ENCODE measurements at regions not wholly inside any gene's neighbourhood (a gene's known extent, or its start where the extent isn't known, plus 50 kb on each side); places are given as distances from the start of the nearest gene placed in this dataset.

DNA sequence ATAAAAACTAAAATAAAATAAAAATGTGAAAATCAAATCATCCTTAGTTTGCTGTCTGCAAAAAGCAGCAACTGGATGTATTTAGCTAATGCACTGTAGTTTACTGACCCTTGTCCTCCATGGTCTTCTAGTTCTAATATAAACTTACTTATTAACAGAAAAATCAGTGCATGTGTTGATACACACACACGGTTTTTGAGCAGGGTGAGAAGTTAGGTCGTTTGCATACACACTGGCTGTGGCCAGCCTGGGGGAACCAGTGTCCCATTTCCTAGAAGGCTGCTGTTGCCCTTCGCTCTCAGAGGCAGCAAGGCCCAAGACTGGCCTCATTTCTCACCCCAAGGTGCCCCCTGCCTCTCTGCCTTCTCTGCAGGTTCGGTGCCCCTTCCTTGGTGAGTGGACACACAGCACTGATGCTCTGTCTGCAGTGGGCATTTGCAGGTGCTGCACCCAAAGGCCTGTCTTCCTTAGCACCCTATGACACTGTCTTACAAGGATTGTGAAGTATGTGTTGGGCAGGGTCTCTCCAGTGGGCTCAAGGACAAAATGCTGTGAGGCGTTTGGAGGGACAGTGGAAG lies 168.5 kb downstream of the SCP2D1 start:
- TF ChIP-seq EZH2 (IDR thresholded peaks at IDR 0.05) (no peak), POLR2AphosphoS5 (IDR thresholded peaks at IDR 0.05; ENCODE audit: borderline replicate concordance, low read depth, low read length) (no peak)
